SK-N-SH (cell line): ENCODE measurements at regions not wholly inside any gene's neighbourhood (a gene's known extent, or its start where the extent isn't known, plus 50 kb on each side); places are given as distances from the start of the nearest gene placed in this dataset.

Source experiments
- CTCF ChIP-seq: fragments of 200-600 bp; sonication (generic); IDR thresholded peaks from 2 replicates; pipeline ENCODE4 v1.6.1; 2017; ENCODE audit warnings: antibody characterized with exemption, mild to moderate bottlenecking, moderate library complexity
- GABPA ChIP-seq: IDR thresholded peaks from 2 replicates; pipeline ENCODE4 v1.4.0; 2012; ENCODE audit warnings: low read depth, mild to moderate bottlenecking
- RFX5 ChIP-seq: IDR thresholded peaks from 2 replicates; pipeline ENCODE4 v1.6.1; 2012; ENCODE audit warnings: mild to moderate bottlenecking, improper control_type of control experiment, low read length

DNA sequence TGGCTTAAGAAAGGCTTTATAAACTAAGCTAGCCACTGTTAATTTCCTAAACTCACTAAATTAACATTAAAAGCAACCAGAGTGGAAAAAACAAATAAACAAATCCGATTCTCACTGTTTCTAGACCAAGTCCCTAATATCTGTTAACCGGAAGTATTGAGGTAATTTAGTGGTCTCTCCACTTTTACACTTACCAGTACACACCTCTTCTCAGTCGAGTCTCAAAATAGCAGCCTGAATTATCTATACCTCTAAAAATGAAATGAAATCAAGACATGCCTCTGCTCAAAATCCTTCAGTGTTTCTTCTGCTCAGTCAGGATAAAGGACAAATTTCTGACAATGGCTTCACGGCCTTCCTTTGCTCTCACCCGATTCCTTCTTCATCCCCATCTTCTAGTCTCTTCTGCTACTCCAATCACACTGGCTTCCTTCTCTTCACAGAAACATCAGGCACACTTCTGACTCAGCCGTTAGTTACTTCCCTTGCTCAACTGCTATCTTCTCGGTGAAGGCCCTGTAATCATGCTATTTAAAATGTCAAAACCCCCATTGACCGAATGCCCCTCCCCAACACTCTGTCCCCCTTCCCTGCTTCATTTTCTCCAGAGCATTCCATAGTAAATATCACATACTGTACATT, 161.3 kb downstream of the KITLG start:
- TF ChIP-seq GABPA: no peak
- TF ChIP-seq RFX5: no peak
- TF ChIP-seq CTCF: no peak
